Cerebellar cortex (tissue), 1 donor: ENCODE measurements at regions not wholly inside any gene's neighbourhood (a gene's known extent, or its start where the extent isn't known, plus 50 kb on each side); places are given as distances from the start of the nearest gene placed in this dataset.
A peak's percentile ranks its signal among the peaks of the same experiment; 100 is the strongest.
"Not testable (repeated sequence)": the region's sequence is repeated elsewhere in the genome, so short reads cannot be mapped to it uniquely, and the experiment has no call there.

Source experiments
- DNase-seq: peaks from one replicate; pipeline ENCODE4 v3.0.0-alpha.2; 2015; ENCODE audit warnings: low spot score

DNA sequence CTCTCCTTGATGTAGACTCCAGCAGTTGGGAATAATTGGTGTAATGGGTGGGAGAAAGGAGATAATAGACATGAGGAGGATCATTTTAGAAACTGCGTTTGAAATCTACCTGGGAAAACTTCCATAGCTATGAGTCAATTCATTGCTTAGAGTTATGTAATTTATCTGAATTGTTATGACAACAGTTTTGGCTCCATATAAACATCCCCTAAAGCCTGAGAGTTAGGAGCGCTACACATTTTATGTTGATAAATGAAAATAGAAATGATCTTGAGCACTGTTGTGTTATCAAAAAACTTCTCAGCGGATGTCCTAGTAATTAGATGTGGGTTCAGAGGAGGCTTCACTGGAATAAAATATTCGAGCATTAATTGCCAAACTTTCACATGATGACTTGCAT lies 573.4 kb downstream of the TSN start:
- DNase-seq, result no peak

DNA sequence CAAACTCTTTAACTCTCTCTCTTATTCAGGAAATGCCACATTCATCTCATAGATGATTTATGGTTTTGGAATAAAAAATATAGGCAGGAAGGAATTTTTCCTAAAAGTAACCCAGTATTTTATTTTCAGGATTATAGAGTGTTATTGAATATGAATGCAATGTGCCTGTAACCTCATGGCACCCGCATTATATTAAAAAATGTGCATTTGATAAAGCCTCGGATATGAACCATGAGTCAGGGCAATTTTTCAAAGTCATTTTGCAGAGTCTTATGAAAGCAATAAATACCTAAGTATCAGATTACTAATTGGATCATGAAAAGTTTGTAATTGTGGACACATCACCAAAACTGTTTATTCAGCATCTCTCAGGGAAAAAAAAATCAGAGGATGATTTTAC lies 573.8 kb downstream of the TSN start:
- no peak for DNase-seq

DNA sequence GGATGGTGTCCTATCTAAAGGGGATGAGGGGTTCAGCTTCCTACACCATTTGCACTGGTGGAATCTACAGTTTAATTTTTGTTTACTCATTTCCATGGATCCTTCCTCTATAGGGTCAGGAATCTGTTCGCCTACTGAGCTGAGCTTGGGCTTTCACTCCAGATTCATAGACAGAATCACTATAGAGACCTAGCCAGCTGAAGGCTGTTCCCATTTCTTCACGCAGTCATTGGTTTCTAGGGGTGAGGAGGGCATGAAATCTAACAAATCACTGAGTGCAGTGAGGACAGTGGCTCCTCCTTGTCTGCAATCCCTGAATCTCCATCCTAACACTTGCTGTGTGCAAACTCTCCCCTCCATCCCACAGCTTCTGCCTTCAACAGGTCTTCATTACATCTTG lies 578.5 kb downstream of the TSN start:
- DNase-seq, result no peak

DNA sequence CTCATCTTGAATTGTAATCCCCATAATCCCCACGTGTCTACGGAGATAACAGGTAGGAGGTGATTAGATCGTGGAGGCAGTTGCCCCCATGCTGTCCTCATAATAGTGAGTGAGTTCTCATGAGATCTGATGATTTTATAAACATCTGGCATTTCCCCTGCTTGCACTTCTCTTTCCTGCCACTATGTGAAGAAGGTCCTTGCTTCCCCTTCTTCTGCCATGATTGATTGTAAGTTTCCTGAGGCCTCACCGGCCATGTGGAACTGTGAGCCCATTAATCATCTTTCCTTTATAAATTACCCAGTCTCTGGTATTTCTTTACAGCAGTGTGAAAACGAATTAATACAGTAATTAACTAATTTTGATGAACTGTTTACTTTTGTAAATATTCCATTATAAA lies 582.5 kb downstream of the TSN start:
- DNase-seq, result no peak

DNA sequence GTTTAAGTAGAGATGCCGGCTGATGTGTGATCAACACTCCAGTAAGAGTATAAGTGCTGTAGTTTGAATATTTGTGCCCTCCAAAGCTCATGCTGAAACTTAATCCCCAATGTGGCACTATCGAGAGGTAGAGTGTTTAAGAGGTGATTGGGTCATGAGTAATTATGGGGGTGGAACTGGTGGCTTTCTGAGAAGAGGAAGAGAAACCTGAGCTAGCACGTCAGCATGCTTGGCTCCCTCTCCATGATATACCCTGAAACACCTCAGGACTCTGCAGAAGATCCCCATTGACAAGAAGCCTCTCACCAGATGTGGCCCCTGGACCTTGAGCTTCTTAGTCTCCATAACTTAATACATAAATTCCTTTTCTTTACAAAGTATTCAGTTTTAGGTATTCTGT lies 584.8 kb downstream of the TSN start:
- DNase-seq, result no peak

DNA sequence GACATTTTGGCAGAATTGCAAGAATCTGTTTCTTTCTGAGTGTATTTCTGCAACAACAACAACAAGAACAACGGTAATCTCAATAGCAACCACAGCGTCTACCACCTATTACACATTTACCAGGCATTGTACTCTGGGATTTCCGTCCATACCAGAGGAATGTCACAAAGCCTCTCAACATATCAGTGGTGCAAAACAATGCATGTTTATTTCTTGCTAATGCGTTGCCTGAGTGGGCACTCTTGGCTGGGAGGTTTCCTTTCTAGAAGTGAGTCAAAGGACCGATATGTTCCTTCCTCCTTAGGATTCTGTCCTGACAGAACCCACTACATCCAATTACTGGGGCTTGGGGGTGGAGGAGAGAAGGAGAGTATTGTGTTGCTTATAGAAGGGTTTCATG lies 585.6 kb downstream of the TSN start:
- no peak for DNase-seq

DNA sequence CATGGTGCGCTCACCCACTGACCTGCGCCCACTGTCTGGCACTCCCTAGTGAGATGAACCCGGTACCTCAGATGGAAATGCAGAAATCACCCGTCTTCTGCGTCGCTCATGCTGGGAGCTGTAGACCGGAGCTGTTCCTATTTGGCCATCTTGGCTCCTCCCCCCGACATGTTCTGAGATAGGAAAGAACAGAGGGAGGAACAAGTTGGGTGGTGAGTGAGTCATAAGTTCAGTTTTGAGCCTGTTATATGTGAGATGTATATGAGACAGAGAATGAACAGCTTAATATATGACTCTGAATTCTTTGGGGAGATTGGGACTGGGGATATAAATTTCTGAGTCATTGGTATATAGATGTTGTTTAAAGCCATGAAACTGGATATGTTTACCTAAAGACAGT lies 596.7 kb downstream of the TSN start:
- not testable (repeated sequence) for DNase-seq

DNA sequence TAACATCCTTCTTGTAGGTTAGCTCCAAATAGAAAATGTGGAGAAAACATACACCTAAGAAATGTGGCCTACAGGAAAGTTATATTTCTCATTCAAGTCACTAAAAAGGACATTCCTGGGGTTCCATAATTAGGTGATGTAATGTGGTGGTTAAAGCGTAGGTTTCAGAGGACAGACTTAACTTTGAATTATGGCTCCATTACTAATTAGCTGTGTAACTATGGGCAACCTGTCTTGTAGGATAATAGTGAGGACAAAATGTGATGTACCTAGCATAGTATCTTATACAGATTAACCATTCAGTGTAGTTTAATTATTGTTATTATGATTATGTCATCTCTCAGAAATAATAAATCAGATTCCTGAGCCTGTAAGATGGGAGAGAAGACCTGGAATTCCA lies 602.5 kb downstream of the TSN start:
- no peak for DNase-seq

DNA sequence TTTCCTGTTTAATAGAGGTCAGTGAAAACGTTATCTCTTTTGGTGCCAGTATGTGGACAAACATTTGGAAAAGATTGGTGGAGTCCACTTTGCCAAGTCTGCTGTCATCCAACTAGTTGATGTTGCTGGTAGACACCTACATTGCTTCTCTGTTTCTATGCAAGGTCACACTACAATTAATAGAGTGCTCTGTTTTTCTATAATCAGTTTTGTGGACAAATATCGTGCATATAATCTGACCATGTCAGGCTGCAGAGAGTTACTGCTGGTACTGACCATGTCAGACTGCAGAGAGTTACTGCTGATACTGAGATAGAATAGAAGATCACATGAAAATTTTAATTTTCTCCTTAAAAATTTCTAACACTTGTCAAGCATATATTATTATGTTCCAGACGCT lies 603.3 kb downstream of the TSN start:
- DNase-seq, result no peak

DNA sequence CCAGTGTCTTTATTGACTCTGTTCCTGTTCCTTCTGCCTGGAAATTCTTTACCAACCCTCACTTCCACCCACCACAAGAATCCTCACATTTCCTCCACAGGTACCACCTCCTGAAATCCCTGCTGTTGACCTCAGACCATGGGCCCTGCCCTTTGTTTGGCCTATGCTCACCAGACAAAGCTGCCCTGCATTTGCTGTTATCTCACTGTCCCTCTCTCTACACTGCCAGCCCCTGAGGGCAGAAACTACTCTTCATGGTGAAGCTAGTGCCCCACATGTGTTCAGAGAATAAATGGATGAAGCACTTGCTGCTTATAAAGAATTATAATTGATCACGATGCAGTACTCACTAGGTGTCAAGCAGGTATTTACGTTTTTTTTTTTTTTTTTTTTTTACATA lies 608.4 kb downstream of the TSN start:
- no peak for DNase-seq

DNA sequence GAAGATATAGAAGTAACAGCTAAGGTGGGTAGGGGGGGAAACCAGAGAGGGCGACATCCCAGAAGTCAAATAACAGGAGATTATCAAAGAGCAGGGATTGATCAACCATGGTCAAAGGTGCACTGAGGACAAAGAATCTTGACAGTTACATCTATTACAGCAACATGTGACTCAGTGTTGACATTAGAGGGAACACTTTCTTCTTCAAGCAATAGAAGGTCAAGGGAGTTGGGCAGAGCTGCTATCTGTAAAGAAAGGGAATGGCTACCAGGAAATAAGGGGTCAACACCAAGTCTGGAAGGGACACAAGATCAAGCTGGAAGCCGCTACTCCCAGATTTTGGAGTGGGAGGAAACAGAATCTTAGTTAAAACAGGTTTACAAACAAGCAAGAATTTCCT lies 611.0 kb downstream of the TSN start:
- no peak for DNase-seq

DNA sequence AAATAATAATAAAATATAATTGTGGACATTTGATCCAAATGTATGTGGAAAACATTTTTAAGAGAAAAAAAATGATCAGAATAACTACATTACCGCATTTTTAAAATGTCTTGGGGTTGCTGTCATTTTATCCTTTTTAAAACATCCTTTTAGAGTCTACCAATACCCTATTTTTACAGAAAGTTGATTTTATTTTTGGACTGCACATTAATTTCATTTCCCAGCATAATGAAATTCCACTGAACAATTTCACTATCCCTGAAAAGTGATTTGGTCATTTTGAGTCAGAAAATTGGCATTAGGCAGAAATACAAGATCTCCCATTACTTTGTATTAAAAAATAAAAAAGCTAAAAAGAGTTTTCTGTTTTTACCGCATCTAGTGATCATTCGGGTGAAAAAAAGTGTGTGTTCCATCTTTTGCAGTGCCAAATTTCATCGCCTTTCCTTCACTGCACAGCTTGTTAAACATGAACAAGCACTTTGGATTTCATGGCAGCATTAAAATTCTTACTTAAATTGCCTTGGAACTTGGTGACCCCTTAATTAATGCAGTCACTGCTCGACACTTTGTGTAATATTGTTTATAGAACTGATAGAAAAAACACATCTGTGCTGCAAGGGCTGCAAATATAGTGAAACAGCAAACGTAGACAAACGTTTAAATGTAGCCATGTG lies 611.7 kb downstream of the TSN start:
- no peak for DNase-seq

DNA sequence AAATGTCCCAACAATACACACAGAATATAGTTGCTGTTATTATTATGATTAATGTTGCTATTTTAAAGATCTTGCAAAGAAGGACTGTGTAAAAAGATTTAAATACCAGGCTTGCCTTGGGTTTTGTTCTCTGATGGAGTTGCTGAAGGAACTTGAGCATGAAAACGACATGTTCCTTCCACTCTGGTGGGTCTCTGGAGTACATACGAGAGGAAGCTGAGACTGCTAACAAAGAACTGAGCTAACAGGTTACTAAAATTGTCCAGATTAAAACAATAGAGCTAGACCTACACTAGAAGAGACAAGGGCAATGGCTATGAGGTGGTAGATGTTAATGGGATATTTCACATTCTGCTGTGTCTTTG lies 612.2 kb downstream of the TSN start:
- DNase-seq, result no peak

DNA sequence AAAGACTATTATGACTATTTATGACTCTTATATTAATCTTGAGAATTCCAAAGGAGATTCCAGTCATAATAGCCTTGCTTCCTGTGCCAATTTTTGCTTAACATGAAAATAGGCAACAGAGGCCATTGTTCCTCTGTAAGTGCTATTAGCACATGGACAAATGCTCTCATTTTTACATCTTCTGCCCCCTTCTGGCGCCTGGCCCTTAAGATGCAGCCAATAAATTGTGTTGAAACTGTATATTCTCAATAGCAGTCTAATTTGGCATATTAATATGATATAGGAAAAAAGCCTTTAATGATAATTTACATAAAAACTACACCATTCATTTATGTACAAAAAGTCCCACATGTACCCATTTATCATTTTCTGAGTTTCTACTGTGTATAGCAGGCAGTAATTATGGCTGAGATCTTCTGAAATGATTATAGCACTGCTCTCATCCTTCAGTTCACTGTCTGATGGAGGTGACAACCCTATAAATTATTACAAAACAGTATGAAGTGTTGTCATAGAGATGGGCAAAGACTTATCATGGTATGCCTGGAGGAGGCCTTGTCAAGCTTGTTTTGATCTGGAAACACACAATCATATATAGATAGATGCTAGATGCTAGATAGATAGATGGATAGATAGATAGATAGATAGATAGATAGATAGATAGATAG lies 613.3 kb downstream of the TSN start:
- DNase-seq, result no peak

DNA sequence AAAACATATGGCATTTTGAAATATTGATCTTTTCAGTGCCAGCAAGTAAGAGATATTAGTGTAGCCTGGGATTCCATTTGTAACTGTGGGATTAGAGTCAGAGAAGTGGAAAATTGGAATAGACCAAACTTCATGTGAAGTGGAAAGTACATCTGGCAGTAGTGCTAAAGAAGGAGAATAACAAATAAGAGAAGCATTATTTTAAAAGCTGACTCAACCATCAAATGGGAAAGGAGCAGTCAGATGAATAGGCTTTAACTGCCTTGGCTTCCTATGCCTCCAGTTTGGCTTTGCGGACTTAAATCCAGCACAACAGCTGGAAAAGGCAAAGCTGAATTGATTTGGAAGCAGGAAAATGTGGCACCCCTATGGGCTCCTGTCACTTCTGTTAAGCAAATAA lies 623.1 kb downstream of the TSN start:
- DNase-seq, result no peak

DNA sequence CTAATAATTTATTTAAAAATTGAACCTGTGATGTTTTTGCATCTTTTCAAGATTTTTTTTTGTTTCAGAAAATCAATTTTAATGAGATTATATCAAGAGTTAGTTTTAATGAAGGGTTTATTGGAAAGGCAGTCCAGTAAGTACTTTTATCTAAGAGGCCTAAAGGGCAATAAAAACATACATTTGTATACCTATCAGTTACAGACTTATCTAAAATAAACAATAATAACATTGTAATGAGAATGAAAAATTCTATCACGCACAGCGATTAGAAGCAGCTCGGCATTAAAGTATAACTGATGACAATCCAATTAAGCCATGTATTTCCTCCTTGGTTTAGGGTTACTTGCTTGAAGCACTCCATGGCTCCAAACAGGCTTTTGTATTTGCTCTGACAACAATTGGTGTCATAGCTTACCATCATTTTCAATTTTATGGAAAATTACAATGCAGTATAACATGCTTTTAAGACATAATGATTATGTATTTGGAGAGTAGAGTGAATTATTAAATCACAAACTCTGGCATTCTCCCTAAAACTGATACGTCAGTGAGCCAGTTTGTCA lies 629.4 kb downstream of the TSN start:
- no peak for DNase-seq

DNA sequence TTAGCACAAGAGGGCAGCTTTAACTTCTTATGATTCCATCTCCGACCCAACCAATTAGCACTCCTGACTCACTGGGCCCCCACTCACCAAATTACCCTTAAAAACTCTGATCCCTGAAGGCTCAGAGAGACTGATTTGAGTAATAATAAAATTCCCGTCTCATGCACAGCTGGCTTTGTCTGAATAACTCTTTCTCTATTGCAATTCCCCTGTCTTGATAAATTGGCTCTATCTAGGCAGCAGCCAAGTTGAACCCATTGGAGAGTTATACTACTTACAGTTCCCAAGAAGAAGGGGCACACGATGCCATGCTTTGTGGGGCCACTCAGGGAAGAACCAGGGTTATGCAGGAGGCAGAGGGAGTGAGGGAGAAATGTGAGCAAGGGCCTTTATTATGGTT lies 632.8 kb downstream of the TSN start:
- no peak for DNase-seq

DNA sequence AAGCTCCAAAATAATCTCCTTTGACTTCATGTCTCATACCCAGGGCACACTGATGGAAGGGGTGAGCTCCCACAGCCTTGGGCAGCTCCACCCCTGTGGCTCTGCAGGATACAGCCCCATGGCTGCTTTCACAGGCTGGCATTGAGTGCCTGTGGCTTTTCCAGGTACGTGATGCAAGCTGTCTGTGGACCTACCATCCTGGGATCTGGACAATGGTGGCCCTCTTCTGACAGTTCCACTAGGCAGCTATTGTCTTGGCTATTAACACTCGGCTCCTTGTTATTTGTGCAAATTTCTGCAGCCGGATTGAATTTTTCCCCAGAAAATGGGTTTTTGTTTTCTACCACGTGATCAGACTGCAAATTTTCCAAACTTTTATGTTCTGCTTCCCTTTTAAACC lies 634.2 kb downstream of the TSN start:
- no peak for DNase-seq

DNA sequence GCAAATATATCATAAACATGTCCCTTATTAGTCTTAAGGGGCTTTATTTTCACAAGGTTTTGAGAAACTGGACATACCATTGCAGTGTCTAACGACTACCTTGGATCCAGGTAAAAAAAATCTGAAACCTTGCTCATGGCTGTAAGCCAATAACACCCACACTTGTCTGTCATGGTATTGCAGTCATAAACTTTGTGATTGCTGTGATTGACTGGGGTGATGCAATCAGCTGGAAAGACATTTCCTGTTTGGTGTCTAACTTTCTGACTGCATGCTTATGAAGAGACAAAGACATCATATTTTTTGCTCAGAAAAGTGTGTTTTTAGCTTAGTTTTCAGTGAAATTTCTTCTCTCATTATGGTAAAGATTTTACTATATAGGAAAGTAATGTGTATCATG lies 635.0 kb downstream of the TSN start:
- DNase-seq, result no peak

DNA sequence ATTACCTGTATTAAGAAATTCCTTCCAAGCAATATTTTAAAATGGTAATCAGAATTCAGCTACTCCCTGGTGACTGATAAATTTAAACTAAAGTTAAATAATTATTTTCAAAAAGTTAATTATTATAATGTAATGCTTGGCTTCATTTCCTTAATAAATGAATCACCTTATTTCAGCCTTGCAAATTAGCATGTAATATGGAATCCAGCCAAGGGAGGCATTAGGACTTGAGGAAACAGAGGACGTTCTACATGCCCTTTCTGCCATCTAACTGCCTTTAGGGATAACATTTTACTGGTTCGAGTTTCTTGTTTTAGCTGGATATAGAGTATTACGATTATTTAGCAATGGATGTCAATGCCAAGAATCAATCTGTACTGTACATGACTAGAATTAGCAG lies 636.3 kb downstream of the TSN start:
- DNase-seq, result no peak

DNA sequence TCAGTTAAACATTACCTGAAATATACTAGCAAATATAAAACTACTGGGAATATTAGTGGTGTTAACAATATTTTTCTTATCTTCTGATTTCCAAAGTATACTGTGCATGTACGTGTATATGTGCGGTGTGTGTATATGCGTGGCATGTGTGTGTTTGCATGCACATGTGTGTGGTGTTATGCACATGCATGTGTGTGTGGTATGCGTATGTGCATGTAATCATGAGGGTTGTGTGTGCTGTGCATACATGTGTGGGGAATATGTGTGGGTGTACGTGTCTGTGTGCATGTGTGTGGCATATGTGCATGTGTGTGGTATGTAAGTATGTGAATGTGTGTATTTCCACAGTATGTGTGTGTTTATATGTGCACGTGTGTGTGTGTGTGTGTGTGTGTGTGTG lies 640.2 kb downstream of the TSN start:
- DNase-seq, result no peak

DNA sequence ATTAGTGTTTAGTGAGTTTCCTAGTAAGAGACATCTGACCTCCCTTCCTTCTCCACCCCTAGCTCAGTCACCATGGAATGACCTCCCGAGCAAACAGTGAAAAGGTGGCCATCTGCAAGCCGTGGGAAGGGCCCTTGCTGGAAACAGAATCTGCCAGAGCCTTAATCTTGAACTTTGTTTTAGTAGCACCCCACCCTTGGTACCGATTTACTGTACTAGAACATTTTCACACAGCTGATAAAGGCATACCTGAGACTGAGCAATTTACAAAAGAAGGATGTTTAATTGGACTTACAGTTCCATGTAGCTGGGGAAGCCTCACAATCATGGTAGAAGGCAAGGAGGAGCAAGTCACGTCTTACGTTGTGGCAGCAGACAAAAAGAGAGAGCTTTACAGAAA lies 655.8 kb downstream of the TSN start:
- no peak for DNase-seq

DNA sequence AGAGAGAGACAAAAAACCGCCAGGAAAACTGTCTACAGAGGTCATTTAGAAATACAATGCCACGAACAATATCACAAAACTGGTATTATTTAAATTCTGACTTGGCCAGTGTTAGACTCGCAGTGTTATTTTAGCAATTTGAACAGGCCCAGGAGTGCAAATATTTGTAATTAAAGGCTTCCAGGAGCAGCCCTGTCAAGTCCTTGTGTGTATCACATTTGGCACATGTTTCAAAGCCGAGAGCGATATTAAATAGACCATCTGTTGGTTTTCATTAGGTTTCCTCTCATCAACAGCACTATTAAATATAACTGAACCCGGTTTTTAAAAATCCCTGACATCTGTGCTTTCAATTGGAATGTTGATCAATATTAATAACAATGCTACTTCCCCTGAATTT lies 656.9 kb downstream of the TSN start:
- peak; percentile 70 for DNase-seq

DNA sequence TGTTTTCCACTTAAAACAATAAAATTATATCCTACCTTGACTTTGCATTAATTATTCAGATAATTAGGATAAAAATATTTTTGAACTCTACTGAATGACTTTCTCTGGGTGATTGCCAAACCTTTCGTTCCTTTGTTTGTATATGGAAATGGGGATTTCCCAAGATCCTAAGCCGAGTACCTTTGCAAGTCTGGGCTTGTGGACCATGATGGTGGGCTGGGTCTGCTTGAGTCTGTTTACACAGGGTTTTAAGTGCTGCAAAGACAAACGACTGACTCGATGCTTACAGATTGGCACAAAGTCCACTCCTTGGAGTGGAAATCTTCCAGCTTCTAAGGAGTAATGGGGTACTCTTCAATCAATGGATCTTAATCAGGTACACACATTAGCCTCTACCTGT lies 659.5 kb downstream of the TSN start:
- DNase-seq, result no peak
